Medulla oblongata (tissue), 1 donor: ENCODE measurements at regions not wholly inside any gene's neighbourhood (a gene's known extent, or its start where the extent isn't known, plus 50 kb on each side); places are given as distances from the start of the nearest gene placed in this dataset.
"Not testable (repeated sequence)": the region's sequence is repeated elsewhere in the genome, so short reads cannot be mapped to it uniquely, and the experiment has no call there.

ENCODE experiments used
- DNase-seq: peaks from one replicate; pipeline ENCODE4 v3.0.0-alpha.2; 2015; ENCODE audit errors: extremely low spot score

DNA sequence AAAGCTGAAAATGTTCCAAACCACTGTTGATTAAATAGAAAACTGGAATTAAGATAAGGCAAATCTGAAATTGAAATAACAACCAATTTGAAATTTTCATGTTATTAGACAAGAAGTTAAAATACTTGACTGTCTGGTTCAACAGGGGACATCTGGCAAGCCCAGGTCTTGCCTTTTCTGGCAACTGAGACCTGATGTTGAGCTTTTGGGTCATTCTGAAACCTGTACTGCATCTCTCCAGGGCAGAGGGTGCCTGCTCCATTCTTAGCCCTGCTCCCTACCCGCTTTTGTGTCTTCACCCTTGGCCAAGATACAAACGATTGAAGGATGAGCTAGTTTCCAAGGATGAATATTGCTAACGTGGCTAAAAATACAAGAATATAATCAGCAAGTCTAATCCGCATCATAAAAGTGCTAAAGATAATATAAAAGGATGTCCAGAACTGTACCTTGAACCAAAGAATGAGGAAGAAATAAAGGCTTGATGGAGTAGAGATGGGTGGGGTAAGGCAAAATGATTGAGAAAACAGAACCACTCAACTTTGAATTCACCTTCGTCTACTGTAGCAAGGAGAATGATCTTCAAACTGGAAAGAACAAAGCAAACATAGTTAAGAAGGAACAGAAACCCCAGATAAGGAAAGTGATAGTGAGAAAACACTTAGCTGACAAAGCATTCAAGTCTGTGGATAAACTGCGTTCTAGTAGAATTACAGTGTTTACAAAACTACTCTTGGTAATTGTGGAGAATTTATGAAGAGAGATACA lies 109.8 kb upstream of the MAN1A1 start:
- DNase-seq = peak; percentile 30

DNA sequence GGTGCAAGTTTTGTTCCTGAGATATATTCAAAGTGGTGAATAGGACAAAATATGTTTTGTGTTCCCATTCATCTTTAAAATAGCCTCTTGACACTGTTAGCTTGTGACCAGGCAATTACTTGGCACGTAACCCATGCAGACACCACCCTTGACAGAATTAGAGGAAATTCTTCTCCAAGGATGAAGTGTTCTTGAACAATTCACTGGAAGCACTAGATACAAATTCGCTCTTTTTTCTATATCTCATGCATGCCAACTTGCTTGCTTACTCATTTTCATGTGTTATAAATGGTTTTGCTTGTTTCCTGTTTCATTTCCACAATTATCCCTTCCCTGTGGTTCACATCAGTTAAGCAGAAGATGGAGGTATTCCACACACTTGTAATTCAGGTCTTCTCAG lies 105.2 kb upstream of the MAN1A1 start:
- no peak for DNase-seq

DNA sequence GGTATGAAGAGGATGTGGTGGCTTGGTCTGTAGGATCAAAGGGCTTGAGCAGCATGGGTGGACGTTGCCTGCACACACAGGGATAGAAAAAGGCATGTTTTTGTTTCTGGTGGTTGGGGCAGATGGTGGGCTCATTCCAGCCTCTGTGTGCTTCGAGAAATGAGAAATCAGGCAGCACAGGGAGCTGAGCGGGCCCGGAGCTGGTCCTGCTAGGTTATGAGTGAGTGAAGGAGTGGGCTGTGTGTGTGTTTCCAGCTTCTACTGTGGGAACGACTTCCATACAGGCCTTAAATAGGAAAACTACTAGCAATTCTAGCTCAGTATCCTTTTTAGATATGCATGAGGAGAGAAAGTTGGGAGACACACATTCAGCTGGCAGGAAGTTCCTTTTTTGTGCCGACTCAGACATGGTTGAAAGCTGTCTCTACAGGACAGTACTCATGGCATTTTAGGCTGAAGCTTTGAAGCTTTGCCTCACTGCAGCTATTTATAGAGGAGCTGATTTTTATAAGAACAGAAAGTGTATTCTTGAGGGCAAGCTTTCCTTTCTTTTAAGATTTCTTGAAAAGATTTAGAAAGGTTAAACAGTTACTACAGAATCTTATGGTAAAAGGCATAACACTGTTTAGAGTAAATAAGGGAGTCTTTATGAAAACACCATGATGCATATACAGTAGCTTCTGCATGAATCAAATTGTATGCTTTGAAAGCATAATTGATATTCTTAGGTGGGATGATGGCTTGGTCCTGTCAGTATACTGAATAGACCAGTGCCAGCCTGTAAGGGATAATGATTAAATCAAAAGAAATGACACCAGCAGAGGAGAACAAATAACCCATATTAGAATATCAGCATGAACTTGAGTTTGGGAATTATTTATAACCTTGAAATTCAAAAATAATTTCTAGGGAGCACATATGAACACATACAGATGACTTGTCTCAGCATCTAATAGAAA lies 104.0 kb upstream of the MAN1A1 start:
- DNase-seq = no peak

DNA sequence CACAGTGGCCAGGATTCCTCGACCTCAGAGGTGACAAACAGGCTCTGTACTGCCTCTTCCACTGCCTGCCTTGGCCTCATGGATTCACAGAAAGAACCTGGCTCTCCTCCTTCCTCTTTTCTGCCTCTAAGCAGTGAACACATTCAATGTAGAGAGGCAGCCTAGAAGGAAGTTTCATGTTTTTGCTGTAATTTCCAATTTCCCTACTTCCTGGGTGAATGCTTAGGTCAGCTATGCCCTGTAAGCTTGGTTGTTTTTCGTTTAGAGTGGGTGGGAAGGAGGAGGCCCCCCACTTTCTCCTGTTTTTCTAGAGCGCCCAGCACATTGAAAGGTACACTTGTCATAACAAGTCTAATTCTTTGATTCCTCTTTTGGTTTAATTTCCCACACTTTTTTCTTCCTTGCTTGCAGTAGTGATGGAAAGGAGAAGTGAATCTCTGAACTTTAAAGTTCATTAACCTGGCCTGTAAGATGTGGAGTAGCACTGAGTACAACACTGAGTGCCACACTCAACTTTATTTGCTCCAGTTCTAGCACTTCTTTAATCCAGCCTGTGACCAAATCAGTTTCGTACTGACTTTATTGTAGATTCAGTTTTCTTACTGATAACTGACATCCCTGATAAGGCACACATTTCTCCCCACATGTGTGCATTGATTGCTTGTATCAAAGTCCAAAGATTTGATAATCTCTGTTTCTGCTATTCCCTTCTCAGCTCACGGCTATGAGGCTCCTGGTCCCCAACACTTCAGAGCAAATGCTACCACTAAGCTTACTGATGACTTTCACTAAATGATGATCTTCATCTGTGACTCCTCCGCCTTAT lies 100.0 kb upstream of the MAN1A1 start:
- DNase-seq = peak; percentile 54

DNA sequence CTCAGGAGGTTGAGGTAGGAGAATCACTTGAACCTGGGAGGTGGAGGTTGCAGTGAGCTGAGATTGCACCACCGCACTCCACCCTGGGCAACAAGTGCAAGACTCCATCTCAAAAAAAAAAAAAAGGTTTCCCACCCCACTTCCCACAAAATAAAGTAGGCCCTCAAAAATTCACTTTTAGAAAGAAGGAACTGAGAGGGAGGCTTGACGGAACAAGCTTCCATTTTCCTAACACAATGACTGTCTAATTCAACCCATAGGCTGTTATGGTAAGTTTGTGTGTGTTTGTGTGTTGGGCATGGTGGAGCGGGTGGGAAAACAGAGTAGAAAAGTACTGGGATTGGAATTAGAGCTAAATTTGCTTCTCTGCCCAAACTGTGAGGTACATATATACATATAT lies 98.4 kb upstream of the MAN1A1 start:
- DNase-seq = no peak

DNA sequence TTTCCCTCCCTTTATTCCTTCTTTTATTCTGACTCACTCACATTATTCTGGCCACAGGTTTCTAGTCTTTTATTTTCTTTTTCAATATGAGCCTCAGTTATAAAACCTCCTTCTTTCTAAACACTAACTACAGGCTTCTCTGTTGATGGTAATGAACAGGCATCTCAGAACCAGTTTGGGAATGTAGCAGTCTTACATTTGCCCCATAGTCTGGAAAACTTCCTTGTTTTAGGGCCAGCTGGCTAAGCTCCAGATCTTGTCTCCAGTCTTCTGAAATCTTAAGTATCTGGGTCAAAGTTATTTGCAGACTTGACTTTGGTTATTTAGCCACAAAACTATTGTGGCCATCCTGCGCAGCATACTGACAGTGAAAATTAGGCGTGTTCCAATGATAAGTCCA lies 97.0 kb upstream of the MAN1A1 start:
- peak; percentile 55 for DNase-seq

DNA sequence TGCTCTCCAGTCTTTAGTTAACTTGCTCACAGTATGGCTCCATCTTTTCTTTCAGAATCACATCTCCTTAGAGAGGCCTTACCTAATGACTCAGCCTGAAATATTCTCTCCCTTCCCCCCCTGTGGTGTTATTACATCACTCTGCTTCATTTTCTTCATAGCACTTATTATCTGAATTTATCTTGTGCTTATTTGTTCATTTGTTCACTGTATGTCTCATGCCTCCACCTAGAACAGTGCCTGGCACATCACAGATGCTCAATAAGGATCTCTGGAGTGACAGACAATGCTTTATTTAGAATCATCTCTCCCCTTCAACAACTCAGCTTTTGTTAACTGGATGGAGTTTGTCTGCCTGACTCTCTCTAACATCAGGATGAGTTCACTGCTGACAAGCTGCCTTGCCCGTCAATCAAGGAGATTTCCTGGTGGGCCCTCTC lies 96.6 kb upstream of the MAN1A1 start:
- DNase-seq = peak; percentile 64

DNA sequence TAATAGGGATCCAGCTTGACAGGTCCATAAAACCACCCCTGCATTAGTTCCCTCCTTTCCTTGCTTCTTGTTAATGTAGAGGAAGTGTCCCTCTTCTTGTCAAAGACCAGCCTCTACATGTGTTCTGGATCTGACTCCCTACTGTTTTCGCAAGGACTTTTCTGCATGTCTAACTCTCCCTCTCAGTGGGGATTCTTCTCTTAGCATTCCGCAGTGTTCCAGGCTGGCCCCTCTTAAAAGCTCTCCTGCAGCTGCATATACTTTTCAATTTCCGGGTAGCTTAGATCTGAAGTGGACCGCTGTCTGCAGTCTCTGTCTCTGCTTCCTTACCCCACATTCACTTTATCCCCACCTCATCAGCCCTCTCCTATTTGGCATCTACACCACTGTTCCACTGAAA lies 96.1 kb upstream of the MAN1A1 start:
- DNase-seq = no peak

DNA sequence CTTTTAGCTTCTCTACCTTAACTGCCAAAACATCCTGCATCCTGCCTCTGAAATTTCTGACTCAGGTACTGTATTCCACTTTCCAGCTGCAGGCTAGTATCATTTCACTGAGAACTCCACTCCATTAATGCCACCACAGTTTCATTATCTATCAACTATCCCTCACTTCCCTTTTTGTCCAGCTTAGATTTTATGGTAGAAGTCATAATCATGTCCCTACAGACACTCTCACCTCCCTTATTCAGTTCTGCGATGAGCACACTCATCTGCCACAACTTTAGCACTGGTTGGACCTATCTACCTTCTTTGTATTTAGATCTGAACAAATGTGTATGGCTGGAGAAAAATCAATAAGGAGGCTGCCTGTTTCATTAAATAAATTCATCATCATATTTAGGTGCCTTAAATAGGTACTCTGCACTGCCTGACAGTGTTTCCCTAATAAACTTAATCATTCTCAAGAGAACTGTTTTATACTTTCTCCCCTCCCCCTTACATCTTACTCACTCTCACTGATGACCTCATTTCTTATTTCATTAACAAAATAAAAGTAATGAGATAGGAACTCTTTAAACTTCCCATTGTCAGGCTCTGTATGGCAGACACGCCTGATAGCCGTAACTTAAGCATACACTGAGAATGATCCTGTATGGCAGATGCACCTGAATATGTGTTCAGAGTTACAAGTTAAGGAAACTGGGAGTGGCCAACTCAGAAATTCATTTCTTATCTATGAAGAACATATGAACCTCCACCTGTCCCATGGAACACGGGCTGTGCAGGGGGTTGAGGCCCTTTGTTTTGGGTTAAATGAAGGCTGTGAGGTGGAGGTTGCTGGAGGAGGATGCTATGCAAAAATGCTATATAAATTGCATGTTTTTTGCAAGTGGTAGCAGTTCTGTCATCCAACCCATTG lies 95.3 kb upstream of the MAN1A1 start:
- no peak for DNase-seq

DNA sequence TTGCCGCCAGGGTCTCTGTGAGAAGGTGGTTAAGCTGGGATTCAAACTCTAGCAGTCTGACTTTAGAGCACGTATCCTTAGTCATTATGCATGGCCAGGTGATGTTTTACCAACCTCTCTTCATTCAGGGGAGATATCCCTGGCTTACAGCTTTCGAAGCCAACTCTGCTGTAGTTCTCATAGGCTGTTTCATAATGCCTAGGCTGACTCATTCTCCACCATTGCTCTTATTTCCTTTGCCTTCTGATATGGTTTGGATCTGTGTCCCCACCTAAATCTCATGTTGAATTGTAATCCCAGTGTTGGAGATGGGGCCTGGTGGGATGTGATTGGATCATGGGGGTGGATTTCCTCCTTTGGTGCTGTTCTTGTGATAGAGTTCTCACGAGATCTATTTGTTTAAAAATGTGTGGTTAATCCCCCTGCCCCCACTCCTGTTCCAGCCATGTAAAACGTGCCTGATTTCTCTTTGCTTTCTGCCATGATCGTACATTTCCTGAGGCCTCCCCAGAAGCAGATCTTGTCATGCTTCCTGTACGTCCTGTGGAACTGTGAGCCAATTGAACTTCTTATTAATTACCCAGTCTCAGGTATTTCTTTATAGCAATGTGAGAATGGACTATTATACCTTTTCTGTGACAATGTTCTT lies 94.6 kb upstream of the MAN1A1 start:
- DNase-seq = no peak

DNA sequence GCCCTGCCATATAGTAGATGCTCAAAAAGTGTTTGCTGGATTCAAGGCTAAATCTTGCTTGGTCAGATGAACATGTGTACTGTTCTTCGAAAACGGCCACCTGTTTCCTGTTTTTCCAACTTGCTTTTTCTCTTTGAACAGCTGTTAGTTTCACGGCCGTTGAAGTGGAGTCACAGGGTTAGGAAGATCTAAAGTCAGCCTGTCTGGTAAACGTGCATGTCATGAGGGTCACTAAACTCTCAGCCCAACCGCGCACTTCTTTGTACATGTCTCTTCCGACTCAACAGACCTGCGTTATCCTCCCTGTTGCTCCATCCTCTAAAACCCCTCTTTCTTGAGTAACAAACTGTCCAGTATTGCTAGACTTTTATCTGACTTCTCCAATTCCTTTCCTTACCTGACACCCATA lies 93.2 kb upstream of the MAN1A1 start:
- DNase-seq = peak; percentile 54

DNA sequence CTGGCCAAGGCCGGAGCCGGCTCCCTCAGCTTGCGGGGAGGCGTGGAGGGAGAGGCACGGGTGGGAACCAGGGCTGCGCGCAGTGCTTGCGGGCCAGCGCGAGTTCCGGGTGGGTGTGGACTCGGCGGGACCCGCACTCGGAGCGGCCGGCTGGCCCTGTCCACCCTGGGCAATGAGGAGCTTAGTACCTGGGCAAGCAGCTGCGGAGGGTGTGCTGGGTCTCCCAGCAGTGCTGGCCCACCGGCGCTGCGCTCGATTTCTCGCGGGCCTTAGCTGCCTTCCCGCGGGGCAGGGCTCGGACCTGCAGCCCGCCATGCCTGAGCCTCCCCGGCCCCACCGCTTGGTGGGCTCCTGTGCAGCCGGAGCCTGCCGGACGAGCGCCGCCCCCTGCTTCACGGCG lies 91.4 kb upstream of the MAN1A1 start:
- DNase-seq = no peak

DNA sequence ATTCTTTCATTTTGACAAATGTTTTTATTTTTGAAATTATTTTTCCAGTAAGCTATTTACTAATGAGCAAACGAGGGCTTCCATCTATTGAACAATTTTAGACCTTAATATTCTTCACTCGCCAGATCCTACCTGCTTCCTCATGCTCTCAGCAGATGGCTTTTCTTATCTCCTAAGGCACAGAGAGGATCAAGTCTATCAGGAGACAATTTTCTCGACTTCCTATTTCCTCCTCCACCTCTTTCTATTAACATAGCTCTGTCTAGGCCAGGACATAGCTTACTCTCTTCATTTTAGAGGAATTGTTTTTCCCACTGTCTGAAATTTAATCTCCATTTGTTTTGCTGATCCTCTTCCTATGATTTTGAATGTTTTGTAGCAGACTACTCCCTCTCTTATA lies 87.0 kb upstream of the MAN1A1 start:
- no peak for DNase-seq

DNA sequence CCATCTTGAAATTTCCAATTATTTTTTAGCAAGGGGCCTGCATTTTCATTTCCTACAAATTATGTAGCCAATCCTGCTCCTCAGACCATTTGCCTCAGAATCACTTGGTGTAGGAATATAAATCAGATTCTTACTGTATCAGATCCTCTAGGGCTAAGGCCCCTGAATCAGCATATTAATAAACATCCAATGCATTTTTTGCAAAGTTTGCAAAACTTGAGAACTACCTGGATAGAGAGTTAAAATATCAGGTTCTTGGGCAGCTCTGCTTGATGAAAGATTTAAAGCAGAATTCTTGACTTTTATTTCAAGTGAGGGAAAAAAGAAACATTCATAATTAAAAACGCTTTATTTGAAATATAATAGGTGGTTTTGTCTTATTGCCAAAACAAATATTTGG lies 82.2 kb upstream of the MAN1A1 start:
- no peak for DNase-seq

DNA sequence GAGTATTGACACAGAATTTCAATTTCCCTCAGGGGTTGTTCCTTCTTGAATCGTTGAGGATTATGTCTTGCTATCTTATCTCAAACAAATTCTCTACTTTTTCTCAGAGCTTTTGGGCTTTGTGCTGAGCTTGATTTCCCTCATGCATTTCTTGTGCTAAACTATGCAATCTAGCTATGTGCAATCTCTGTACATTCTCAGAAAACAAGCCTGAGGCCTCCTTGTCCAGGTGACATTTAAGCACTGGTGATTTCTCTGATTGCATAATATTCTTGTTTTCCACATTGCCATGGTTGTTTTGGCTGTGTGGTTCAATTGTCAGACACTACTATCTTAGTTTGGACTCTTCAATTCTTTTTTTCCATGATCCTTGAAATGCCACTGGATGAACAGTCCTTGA lies 81.2 kb upstream of the MAN1A1 start:
- no peak for DNase-seq

DNA sequence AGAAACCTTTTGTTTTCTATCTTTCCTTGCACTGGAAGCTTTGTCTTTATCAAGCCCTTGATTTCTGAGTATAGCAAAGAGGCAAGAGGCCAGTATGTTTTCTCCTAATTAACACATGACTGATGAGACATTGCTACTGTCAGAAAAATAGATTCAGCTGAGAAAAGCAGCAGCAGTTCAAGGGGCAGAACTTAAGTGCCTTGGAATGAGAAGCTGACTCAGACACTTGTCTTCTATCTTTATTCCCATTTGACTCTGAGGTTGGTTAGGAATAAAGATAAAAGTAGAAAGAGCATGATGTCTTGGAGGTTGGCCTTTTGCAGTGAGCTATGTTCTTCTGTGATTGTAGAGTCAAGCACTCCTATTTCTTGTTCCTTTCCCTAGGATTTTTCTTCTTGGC lies 79.1 kb upstream of the MAN1A1 start:
- DNase-seq = no peak

DNA sequence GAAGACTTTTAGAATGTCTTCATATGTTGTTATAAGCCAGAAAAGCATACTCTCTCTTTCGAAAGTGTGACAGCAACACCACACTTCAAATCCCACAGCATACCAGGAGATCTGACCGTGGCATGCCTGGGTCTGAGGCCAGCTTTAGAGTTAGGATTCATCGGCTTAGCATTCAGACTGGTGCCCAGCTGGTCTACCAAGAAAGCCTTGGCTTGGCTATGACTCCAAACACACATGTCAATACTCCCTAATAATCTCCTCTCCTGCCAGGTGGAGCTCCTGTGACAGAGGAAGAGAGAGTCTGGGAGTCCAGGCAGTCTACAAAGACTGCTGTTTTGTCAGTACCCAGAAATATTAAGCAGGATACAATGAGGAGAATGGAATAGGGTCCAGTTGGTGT lies 77.1 kb upstream of the MAN1A1 start:
- no peak for DNase-seq

DNA sequence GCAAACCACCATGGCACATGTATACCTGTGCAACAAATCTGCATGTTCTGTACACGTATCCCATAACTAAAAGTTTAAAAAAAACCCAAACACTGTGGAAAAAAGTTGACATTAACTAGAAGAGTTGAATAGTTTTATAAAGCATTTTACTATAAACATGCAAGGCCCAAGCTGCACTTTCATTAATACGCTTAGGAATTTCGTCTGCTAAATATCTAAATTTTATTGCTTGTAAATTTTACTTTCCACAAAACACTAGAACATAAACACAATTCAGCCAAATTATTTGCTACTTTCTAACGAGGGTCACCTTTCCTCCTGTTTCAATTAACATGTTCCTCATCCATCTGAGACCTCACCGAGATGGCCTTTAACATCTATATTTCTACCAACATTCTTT lies 74.4 kb upstream of the MAN1A1 start:
- no peak for DNase-seq

DNA sequence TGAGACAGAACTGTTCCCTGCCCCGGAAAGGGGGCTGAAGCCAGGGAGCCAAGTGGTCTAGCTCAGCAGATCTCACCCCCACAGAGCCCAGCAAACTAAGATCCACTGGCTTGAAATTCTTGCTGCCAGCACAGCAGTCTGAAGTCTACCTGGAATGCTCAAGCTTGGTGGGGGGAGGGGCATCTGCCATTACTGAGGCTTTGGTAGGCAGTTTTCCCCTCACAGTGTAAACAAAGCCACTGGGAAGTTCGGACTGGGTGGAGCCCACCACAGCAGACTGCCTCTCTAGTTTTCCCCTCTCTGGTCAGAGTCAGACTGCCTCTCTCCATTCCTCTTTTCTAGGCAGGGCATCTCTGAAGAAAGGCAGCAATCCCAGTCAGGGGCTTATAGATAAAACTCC lies 68.5 kb upstream of the MAN1A1 start:
- DNase-seq = not testable (repeated sequence)

DNA sequence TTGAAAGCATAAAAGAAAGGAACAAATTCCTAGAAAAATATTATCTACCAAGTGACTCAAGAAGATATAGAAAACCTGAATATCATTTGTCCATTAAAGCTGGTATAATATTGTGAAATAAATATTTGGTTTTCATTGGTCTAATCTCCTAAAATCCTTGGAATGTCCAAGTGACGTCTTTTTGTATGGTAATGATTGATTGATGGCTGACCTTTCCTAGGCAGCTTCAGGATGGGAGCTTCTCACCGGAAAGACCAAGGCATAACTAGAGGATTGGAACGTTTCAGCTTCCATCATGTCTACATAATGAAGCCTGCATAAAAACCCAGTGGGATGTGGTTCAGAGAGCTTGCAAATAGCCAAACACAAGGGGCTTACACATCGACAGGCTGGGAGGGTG lies 57.6 kb upstream of the MAN1A1 start:
- DNase-seq = no peak
